ENCODE measurements at regions not wholly inside any gene's neighbourhood (a gene's known extent, or its start where the extent isn't known, plus 50 kb on each side); places are given as distances from the start of the nearest gene placed in this dataset.
A peak's percentile ranks its signal among the peaks of the same experiment; 100 is the strongest.

DNA sequence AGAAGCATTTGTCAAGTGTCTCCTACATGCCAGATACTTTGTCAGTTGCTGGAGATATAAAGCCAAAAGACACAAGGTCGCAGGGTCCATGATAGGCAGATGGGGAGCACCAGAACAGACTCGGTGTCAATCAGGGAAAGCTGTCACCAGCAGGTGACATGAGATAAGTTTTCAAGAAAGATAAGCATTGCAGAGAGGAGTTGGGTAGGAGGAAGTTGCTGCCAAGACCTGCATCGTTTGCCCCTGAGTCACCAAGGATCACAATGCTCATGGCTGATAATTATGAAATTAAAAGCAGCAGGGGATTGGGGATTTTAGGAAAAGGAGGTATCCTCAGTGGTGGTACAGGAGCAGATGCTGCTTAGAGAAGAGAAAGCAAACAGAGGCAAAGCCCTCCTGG is 551.1 kb upstream of the CDH11 start:
- no peak for DNase-seq (ENCODE audit: low read depth in 4 of 4, low spot score in 3 of 4)

DNA sequence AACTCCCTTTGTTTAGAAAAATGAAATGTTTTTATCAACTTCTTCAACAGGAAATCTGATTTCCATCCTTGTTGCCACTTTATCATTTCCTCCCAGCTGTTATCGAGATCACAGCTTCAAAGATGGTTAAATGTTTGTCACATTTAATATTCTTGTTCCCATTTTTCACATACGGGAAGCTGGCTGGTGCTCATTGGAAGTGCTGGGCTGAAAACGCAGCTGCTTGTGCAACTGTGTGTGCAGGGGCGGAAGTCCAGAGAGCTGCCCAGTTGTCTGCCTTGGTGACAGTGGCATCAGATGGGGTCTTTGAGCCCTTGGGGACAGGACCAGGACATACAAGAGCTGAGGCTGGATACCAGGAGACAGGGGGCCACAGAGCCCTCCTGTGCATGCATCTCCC is 549.2 kb upstream of the CDH11 start:
- DNase-seq (ENCODE audit: low read depth in 4 of 4, low spot score in 3 of 4): no peak

DNA sequence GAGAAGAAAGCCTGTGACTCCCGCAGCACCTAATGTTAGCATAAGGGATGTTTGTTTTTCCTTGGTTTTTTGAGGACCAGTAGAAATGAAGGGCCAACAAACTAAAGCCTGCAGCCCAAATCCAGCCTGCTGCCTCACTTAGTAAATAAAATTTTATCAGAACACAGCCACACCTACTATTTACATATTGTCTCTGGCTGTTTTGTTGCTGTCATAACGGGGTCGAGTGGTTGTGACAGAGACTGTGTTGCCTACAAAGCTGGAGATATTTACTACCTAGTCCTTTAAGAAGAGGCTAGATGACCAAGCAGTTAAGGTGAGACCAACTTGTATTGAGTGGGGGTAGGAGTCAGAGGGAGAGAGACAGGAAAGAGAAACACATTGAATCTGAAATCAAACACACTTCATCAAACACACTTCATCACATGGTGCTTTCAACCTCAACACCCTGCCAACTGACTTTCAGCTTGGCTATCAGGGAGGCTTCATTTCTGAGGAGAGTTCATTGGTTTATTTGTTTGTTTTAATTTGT is 546.3 kb upstream of the CDH11 start:
- no peak for DNase-seq (ENCODE audit: low read depth in 4 of 4, low spot score in 3 of 4)

DNA sequence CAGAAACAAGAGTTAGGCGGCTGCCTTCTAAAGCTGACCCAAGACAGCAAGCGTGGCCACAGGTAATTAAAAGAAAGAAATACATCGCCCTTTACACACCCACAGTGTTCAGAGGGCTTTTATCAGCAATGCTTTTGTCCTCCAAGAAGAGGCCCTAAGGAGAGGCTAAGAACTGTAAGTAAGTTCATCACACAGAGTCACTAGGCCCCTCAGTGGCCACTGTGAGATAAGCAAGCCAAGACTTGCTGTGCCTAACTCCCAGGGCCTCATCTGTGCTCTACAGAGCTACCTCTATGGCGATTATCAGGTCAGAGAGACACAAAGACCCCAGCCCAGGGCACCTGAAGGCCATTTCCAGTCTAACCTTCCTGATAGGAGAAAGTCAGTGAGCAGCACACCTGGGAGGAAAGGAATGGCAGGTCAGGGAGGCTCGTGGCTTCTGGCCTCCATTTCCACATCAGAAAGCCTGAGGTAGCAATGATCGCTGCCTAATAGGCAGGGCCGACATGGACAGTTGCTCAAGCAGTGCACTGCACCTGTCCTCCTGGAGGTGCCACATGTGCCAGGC is 545.2 kb upstream of the CDH11 start:
- no peak for DNase-seq (ENCODE audit: low read depth in 4 of 4, low spot score in 3 of 4)

DNA sequence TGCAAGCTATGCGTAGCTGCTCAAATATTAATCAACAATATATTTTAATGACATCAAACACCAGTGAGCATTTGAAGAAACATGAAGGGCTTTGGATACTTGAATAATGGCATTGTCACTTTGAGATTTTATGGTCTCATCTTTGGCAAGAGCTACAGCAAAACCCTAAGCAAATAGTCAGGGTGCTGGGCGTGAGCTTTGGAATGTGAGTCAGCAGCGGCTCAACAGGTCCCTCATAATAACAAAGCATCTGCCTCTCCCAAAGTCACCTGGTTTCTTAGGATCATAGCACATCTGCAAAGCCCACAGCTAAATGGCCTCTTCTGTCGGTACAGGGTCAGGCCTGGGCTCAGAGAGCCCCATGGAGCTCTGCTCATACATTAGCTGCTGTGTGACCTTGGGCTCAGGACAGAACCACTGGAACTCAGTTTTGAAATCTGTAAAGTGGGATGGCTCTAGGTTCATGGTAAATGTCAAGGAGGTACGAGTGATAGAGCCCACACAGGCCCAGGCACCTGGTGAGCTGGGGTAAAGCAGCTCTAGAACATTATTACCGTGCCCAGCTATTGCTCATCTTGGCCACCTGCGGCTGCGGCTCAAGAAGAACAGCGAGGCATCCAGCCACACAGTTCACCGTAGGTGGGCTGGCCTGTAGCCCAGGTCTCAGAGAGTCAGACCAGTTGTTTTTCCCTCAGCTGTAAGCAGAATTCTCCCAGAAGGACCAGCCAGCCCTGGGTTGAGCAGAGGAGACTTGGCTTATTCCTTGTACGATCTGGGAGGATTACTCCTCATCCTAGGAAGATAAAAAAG is 544.5 kb upstream of the CDH11 start:
- DNase-seq (ENCODE audit: low read depth in 4 of 4, low spot score in 3 of 4): no peak

DNA sequence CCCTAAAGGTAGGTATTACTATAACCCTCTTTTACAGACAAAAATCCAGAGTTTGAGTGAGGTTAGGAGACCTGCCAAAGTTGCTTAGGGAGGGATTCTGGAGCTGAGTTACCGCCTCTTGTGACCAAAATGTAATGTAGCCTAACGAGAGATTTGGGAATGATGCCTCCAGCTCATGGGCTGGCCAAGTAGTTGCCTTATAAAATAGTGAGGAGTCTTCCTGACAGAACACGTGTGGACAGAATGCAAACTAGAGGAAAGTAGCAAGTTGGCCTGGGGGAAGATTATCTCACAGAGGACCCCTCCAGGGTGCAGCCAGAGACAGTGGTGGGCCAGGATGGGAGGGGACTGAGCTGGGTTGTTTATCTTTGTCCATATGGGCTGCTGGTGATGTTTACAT is 543.7 kb upstream of the CDH11 start:
- DNase-seq (ENCODE audit: low read depth in 4 of 4, low spot score in 3 of 4): no peak

DNA sequence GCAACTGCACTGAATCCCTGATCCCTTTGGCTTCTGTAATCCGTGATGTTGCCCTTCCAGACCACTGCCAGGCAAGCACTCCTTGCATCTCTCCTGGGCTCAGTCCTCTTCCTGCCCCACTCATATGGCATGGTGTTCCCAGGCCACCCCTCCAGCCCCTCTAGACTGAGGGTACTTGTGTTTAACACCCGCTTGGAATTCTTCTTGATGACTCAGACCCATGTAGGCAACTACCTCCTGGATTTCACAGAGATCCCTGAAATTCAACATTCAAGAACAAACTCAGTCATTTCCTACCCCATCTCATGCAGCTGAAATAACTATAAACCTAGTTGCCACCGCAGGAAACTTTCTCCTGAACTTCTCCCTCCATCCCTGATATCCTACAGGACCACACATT is 541.9 kb upstream of the CDH11 start:
- no peak for DNase-seq (ENCODE audit: low read depth in 4 of 4, low spot score in 3 of 4)

DNA sequence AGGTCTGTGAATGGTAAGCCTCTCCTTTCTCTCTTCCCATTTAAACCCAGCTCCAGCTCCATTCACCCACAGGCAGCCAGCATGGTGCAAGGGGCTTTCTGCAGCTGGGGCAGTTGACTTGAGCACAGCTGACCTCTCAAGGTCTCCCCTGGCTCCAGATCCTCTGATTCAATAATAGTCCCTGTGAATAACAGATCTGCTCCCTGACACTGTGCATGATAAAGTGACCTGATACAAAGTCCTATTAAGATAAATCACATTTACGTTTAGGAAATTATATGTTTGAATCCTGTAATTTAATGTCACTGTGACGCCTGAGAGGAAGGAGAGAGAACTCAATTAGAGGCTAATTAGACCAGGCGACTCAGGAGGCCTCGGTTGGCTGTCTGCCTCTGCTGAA is 540.4 kb upstream of the CDH11 start:
- no peak for DNase-seq (ENCODE audit: low read depth in 4 of 4, low spot score in 3 of 4)

DNA sequence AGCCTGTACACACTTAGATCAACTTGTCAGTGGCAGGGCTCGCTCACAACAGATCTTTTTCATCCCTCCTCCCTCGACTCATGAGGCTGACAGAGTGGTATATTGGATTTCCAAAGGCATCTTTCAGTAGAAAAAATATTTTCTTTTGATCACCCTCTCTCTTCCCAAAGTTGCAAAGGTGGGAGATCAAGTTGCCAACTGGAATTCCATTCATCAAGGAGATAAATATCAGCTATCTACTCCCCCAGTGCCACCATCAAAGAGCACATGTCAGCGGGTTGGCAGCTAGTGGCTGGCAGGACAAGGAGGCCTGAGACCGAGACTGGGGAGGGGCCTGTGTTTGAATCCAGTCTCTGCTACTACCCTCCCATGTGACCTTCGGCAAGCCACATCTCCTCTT is 539.7 kb upstream of the CDH11 start:
- peak in 1 of 4 donors; percentile 60 for DNase-seq (ENCODE audit: low read depth in 4 of 4, low spot score in 3 of 4)

DNA sequence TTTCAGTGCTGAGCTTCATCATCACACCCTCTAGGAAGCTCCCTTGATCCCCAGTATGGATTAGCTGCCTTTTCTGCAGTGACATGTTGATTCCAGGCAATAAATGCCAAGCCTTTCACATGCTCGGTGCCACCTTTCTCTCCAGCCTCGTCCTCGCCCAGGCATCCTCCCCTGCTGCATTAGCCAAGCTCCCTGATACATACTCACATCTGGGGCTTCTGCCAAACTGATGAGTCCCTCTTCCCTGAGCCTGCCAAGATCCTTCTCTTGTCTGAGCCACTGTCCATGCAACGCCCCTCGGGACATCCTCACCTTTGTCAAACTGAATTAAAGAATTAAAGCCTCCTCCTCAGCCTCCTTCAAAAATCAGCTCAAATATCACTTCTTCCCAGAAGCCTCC is 538.5 kb upstream of the CDH11 start:
- DNase-seq (ENCODE audit: low read depth in 4 of 4, low spot score in 3 of 4): no peak

DNA sequence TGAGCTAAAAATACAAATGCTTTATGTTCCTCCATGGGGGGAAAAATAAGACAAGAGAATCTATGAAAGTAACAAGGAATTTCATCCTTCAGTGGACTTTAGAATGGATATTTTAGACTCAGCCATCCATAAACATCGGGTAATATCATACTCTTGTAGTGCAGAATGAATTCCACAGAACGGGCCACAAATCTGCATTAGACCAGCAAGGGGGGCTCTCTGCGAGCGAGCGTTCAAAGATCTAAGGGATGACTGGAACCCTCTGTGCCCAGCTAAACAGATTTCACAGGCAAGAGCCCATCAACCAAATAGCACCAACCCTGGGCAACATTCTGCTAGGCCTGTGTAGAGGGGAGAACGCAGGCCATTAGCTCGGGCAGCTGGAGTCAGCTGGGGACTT is 537.9 kb upstream of the CDH11 start:
- no peak for DNase-seq (ENCODE audit: low read depth in 4 of 4, low spot score in 3 of 4)

DNA sequence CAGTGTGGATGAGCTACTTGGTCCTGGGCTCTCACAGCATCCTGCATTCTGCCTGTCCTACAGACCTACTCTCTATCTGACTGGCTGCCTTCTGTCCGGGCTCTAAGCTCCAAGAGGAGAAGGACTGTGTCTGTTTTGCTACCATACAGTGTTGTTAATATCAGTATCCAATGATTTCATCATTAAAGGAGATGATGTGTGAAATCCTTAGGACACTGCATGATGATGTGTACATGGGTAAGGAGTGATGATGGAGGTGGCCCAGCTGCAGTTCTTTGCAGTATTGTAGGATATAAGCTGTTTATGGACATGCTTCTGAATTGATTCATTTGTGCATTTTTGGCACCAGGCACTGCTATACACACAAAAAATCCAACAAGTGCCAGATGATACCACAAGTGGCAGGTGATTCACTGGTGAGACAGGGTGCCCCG is 536.9 kb upstream of the CDH11 start:
- DNase-seq (ENCODE audit: low read depth in 4 of 4, low spot score in 3 of 4): no peak

DNA sequence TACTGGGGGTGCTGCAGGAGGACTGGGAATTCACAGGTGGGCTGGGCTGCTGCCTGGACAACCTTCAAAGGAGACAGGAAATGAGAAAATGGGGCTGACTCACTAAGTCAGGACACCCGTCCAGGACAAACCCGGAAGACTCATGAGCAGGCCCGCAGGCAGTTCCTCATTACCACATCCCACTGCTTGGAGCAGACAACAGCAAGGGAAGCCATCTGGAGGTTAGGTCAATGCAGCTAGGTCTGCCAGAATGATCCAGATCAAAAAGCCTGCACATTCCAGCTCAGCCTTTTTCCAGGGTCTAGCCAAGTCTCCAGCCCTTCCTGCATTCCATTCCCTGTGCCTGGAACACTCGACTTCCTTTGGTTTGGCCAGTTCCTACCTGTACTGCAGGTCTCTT is 536.5 kb upstream of the CDH11 start:
- no peak for DNase-seq (ENCODE audit: low read depth in 4 of 4, low spot score in 3 of 4)

DNA sequence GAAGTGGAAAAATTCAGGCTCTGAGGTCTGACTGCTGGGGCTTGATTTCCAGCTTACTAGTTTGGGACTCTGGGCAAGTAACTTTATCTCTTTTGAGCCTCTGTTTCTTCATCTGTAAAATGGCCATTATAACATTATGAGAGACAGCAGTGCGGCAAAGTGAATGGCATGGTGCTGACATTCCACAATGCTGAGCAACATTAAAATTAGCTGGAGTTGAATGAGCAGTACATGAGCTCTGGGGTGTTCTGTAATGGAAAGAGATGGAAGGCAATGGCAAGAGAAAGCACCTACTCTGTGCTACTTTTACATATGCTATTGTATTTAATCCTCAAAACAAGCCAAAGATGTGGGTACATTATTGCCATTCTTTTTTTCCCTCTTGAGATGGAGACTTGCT is 535.7 kb upstream of the CDH11 start:
- no peak for DNase-seq (ENCODE audit: low read depth in 4 of 4, low spot score in 3 of 4)

DNA sequence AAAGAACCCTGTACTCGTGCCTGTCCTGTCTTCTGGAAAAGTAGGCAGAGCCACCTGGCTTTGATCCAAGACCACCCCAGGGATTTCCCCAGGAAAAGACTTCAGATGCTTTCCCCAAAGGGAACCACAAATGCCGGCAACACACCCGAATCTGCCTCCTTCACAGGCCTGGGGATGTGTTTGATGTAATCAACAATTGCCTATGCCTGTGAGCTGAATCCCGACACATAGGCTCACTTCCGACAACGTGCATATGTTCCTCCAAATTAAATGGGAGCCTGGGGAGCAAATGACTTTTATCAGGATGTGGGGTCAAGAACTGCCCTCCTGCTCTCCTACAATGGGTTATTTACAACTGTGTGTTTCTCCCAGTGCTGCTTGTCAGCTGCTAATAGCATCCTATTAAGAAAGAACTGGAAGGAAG is 535.2 kb upstream of the CDH11 start:
- peak in 1 of 4 donors; percentile 45 for DNase-seq (ENCODE audit: low read depth in 4 of 4, low spot score in 3 of 4)

DNA sequence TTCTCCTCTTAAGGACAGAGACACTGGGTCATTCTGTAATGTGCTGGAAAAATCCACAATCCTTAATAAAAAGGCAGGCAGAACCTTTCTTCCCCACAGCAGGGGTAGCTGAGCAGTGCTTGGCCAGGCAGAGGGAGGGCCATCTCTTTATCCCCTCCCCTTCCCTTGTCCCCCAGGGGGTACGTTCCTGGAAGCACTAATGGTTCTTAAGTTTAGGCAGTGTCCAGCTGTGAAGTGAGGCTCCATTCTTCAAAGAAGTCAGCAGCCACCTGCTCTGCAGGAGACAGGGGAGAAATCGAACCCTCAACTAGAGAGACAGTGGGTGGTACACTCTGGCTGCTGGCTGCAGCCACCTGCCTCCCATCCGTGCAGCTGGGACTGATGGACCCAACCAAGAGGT is 533.9 kb upstream of the CDH11 start:
- DNase-seq (ENCODE audit: low read depth in 4 of 4, low spot score in 3 of 4): no peak

DNA sequence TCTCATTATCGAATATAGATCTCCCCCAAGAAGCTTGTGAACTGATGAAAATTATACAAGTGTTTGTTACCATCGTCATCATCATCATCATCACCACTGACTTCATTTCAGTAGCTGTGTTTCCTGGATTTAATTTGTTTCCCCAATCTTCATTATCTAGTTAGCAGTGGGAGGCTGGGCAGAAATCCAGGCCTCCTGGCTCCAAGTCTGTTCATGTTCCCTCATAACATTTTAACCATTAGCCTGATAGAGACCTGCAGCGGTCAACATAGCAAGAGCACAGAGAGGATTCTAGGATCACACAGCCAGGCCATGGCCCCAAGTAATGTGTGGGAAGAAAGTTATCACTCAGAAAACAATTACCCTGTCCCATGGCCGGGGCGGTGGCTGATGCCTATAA is 526.2 kb upstream of the CDH11 start:
- no peak for DNase-seq (ENCODE audit: low read depth in 4 of 4, low spot score in 3 of 4)

DNA sequence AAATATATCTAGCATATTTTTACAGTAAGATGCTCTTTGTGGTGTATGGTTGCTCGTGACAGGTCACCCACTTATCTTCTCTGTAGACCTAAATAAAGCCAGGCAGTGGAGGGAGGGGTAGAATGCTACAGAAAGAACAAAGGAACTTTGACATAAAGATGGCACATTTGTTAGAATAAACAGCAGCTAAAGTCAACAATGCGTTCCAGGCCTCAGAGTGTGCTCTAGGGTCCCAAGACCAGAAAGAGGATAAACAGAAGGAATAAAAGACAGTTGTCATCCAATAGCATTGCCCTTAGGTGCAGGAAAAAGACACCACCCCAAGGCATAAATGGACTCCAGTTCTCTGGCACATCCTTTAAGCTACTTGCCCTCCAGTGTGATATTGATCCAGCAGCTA is 523.0 kb upstream of the CDH11 start:
- DNase-seq (ENCODE audit: low read depth in 4 of 4, low spot score in 3 of 4): no peak

DNA sequence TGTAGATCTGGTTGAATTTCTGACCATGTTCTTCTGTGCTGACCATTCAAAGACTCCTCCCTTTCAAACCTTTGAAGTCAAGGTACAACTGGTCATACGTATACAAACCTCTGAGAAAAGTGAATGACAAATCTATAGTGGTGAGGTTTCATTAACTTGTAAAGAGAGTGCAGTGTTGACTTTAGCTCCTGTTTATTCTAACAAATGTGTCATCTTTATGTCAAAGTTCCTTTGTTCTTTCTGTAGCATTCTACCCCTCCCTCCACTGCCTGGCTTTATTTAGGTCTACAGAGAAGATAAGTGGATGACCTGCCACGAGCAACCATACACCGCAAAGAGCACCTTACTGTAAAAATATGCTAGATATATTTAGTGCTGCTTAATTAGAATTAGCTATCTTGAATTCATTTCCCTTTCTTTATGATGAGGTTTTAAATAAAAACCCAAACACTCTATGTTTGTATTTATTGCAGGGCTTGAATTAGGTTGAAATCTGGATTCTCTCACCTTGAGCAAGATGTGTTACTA is 520.0 kb upstream of the CDH11 start:
- DNase-seq (ENCODE audit: low read depth in 4 of 4, low spot score in 3 of 4): no peak

DNA sequence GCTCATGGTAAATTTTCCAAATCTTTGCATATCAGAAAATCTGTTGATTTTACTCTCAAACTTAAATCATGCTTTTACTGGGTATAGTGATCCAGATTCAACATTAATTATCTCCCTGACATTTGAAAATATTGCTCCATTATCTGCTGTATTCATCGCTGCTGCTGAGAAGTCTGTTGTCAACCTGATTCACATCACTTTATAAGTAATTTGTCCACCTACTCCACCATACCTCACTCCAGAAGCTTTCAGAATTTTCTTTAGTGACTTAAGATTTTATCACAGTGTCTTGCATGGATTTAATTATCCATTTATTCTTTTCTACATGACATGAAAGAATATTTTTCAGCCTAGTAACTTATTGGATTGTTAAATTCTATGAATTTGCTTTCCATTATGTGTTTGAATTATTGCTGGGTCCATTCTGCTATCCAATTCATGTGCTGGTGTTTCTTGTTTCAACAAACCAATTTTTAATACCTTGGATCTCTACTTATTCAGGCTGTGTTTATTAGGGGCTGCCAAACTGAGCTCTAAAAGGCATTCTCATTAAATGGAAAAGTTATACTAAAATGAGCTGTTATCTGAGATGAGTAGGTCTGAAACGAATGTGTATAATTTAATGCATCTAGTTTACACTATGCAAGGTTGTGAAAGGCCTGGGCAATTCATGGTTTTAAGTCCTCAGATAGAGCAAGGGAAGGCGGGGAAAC is 519.3 kb upstream of the CDH11 start:
- DNase-seq (ENCODE audit: low read depth in 4 of 4, low spot score in 3 of 4): no peak

DNA sequence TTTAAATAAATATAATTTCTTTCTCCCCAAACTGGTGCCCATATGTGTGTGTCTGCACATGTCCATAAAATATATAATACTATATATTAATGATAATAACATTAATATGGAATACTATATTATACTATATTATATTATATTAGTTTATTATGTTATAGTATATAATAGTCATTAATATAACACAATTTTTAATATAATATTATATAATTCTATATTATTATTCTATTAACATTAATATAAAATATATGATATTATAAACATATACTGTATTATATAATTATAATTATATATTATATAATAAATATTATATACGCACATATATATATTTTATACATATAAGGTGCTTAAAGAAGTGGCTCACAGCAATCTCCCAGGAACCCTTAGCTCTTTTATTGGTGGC is 513.0 kb upstream of the CDH11 start:
- DNase-seq (ENCODE audit: low read depth in 4 of 4, low spot score in 3 of 4): no peak

DNA sequence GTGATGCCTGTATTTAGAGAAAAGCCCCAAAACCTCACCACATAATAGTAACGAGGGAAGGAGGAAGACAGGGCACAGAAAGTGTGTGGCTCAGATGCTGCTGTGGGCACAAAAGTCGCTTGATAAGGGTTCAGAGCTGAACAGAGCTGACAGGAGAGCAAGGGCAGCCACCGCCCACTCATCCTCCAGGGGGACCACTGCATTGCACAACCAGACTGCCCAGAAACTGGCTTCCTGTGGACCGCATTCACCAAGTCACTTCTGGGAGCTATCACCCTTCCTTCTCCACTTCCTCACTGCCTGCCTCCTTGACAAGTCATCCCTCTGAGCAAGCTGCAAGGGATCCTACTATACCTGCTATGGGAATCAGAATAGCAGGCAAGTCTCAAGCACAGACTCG is 512.4 kb upstream of the CDH11 start:
- no peak for DNase-seq (ENCODE audit: low read depth in 4 of 4, low spot score in 3 of 4)
